ENCODE measurements at regions not wholly inside any gene's neighbourhood (a gene's known extent, or its start where the extent isn't known, plus 50 kb on each side); places are given as distances from the start of the nearest gene placed in this dataset.

DNA sequence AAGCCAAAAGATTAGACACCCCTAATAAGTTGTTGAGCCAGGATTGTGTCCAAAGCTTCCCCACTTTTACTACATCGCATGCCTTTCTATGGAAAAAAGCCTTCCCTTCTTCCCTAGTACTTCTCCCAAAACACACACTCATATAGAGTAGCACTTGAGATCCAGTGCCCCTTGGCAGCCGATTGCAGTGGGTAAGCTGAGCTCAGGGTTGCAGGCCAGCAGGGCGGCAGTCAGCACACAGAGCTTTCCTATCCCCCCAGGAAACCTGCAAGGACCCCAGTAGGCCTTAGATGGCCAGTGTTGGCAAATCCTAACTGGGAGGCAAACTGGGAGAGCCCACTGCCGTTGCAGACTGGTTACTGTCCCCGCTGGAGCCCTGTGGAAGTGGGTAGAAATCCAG lies 75.7 kb upstream of the C15orf39 start:
- TF ChIP-seq, protein P1, sequence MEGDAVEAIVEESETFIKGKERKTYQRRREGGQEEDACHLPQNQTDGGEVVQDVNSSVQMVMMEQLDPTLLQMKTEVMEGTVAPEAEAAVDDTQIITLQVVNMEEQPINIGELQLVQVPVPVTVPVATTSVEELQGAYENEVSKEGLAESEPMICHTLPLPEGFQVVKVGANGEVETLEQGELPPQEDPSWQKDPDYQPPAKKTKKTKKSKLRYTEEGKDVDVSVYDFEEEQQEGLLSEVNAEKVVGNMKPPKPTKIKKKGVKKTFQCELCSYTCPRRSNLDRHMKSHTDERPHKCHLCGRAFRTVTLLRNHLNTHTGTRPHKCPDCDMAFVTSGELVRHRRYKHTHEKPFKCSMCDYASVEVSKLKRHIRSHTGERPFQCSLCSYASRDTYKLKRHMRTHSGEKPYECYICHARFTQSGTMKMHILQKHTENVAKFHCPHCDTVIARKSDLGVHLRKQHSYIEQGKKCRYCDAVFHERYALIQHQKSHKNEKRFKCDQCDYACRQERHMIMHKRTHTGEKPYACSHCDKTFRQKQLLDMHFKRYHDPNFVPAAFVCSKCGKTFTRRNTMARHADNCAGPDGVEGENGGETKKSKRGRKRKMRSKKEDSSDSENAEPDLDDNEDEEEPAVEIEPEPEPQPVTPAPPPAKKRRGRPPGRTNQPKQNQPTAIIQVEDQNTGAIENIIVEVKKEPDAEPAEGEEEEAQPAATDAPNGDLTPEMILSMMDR (conservative IDR thresholded peaks at IDR 0.05; ENCODE audit: low read depth, low read length): no peak
- no peak for TF ChIP-seq EZH2 (IDR thresholded peaks at IDR 0.05; ENCODE audit: borderline replicate concordance, low read depth, low read length, poor library complexity, severe bottlenecking)

Data from A673 (cell line).